ENCODE measurements at regions not wholly inside any gene's neighbourhood (a gene's known extent, or its start where the extent isn't known, plus 50 kb on each side); places are given as distances from the start of the nearest gene placed in this dataset.

- CTCF ChIA-PET (ENCODE audit: low intra/inter-chr PET ratio): no interaction called here
- H3K9me1 ChIP-seq (ENCODE audit: control insufficient read depth, insufficient read depth, low read length): no peaks in the 10 kb centered on the region
- no peak overlapping the region for H3K4me2 ChIP-seq (ENCODE audit: insufficient read depth, low read length)
- H3K36me3 ChIP-seq (ENCODE audit: control insufficient read depth, insufficient read depth, low read length): no peaks in the 10 kb centered on the region
- TF ChIP-seq E2F1 (CRISPR knock-in tag; IDR thresholded peaks at IDR 0.05) (no peak), SMAD4 (CRISPR knock-in tag; conservative IDR thresholded peaks at IDR 0.05) (no peak), NKRF (IDR thresholded peaks at IDR 0.05; ENCODE audit: borderline replicate concordance) (no peak), ZNF316 (IDR thresholded peaks at IDR 0.05) (no peak), CREB3 (tag; conservative IDR thresholded peaks at IDR 0.05; ENCODE audit: low read depth) (no peak), ZNF551 (CRISPR knock-in tag; IDR thresholded peaks at IDR 0.05) (no peak), BDP1 (IDR thresholded peaks at IDR 0.05; ENCODE audit: insufficient read depth, insufficient read length) (no peak), CEBPG (CRISPR knock-in tag; IDR thresholded peaks at IDR 0.05) (no peak), CEBPG (tag; conservative IDR thresholded peaks at IDR 0.05 in 1 of 2, IDR thresholded peaks at IDR 0.05 in 1 of 2) (no peak), ZNF785 (CRISPR knock-in tag; IDR thresholded peaks at IDR 0.05) (no peak), ID3 (CRISPR knock-in tag; IDR thresholded peaks at IDR 0.05) (no peak), ID3 (tag; IDR thresholded peaks at IDR 0.05) (no peak)
- DNase-seq (ENCODE audit: extremely low read depth in 1 of 4, low spot score in 3 of 4) (no peak), ATAC-seq (no peak), FAIRE-seq (no peak)
- H3K4me3 ChIP-seq: no peak overlapping the region
- no peaks in the 10 kb centered on the region for H3K79me2 ChIP-seq (ENCODE audit: control insufficient read depth, insufficient read depth, low read length)
- no peaks in the 10 kb centered on the region for H3K9me3 ChIP-seq (replicated peaks; ENCODE audit: control insufficient read depth, insufficient read depth, low read depth, low read length)
- no peaks in the 10 kb centered on the region for H4K20me1 ChIP-seq (replicated peaks; ENCODE audit: control insufficient read depth, insufficient read depth, low read length)
- in situ Hi-C loops (cut with MboI): no loop called here
- BruUV-seq (replicated peaks): no TSS peak
- no peak overlapping the region for H3K27ac ChIP-seq (ENCODE audit: extremely low read depth, low read depth, low read length)
- H3K4me1 ChIP-seq (replicated peaks in 1 of 2; ENCODE audit: control insufficient read depth in 2 of 2, insufficient read depth in 2 of 2, low read length in 2 of 2): no peaks in the 10 kb centered on the region
- WGBS (ENCODE audit: insufficient coverage, low coverage, missing lambda C conversion rate): 0% methylated on average over 5 of the region's 5 CpGs
- no peaks in the 10 kb centered on the region for H3K27me3 ChIP-seq (ENCODE audit: control insufficient read depth in 2 of 2, insufficient read depth in 2 of 2, low read length in 2 of 2)
- H2AFZ ChIP-seq (ENCODE audit: low read depth, low read length): no peak overlapping the region
- POLR2A ChIA-PET: no interaction called here
- intact Hi-C loops (cut with micrococcal nuclease): no loop called here
- no peak overlapping the region for H3K9ac ChIP-seq (ENCODE audit: insufficient read depth in 1 of 2, low read depth in 2 of 2, low read length in 2 of 2)
Measured at GRCh38 chr7:33705333-33705833, 200.0 kb upstream of the BMPER start.
